H1 (cell line): ENCODE measurements at regions not wholly inside any gene's neighbourhood (a gene's known extent, or its start where the extent isn't known, plus 50 kb on each side); places are given as distances from the start of the nearest gene placed in this dataset.

ENCODE experiments used
- CTCF ChIA-PET: fragments of 300-600 bp; sonication (Branson Sonifier 250); formaldehyde crosslinking; loops from one replicate; lab custom pipeline; 2021; ENCODE audit not compliant: partially characterized antibody; lab: Charles Lee
- POLR2A ChIA-PET: fragments of 300-600 bp; sonication (Branson Sonifier 250); formaldehyde crosslinking; loops from one replicate; lab custom pipeline; 2021; ENCODE audit warnings: inconsistent platforms; ENCODE audit not compliant: partially characterized antibody; lab: Charles Lee
- DNase-seq, 2 experiments: peaks; one replicate each; pipeline versions ENCODE4 v3.0.0 to v3.0.0-alpha.2; 2010 to 2022; ENCODE audit warnings: low spot score in 2 of 2, low read depth in 1 of 2, mixed read lengths in 1 of 2
- FAIRE-seq: peaks from 2 replicates; lab custom pipeline; 2011; peaks lifted over from hg19 to GRCh38; lab: Jason Lieb, UNC
- H2AFZ ChIP-seq: 2 replicates; pipeline ENCODE4 v1.8.1; 2012; ENCODE audit warnings: low read length, inconsistent platforms
- H2AK5ac ChIP-seq: 2 replicates; pipeline ENCODE4 v1.6.1; 2013; ENCODE audit warnings: low read depth, low read length
- H2BK120ac ChIP-seq: replicated peaks from 2 replicates; pipeline ENCODE3; 2013; ENCODE audit warnings: low read depth, low read length, inconsistent platforms
- H2BK12ac ChIP-seq: 2 replicates; pipeline ENCODE4 v1.6.1; 2013; ENCODE audit warnings: low read depth, low read length
- H2BK15ac ChIP-seq: 2 replicates; pipeline ENCODE4 v1.6.1; 2013; ENCODE audit warnings: low read length
- H2BK20ac ChIP-seq: 2 replicates; pipeline ENCODE4 v1.6.1; 2013; ENCODE audit warnings: low read length
- H2BK5ac ChIP-seq: 2 replicates; pipeline ENCODE4 v1.6.1; 2013; ENCODE audit warnings: low read depth, low read length
- H3K14ac ChIP-seq: 2 replicates; pipeline ENCODE4 v1.6.1; 2013; ENCODE audit warnings: inconsistent platforms; ENCODE audit not compliant: insufficient read length
- H3K18ac ChIP-seq: 2 replicates; pipeline ENCODE4 v1.6.1; 2013; ENCODE audit warnings: low read length; ENCODE audit errors: extremely low read depth
- H3K23ac ChIP-seq: 2 replicates; pipeline ENCODE4 v1.6.1; 2013; ENCODE audit warnings: inconsistent platforms; ENCODE audit not compliant: insufficient read length
- H3K23me2 ChIP-seq: 2 replicates; pipeline ENCODE4 v1.6.1; 2013; ENCODE audit warnings: low read depth, low read length
- H3K27ac ChIP-seq: 2 replicates; pipeline ENCODE4 v1.6.1; 2011; ENCODE audit warnings: low read depth, low read length, inconsistent platforms
- H3K27me3 ChIP-seq, 4 experiments: replicated peaks in 1 of 4; 1 replicate in 1 of 4; 2 replicates in 3 of 4; pipeline versions ENCODE4 v1.6.1 to v1.8.1; 2011 to 2013; ENCODE audit warnings: low read length in 3 of 4, mild to moderate bottlenecking in 3 of 4, inconsistent platforms in 2 of 4, mixed read lengths in 2 of 4, moderate library complexity in 1 of 4; ENCODE audit not compliant: control insufficient read depth in 3 of 4, insufficient read depth in 3 of 4; ENCODE audit errors: extremely low read depth in 1 of 4
- H3K36me3 ChIP-seq, 4 experiments: 2 replicates each; pipeline versions ENCODE4 v1.6.1 to v1.8.1; 2011 to 2013; ENCODE audit warnings: mild to moderate bottlenecking in 4 of 4, low read length in 3 of 4, moderate library complexity in 2 of 4, control low read depth in 1 of 4, inconsistent platforms in 1 of 4; ENCODE audit not compliant: insufficient read depth in 4 of 4, control insufficient read depth in 2 of 4
- H3K4ac ChIP-seq: replicated peaks from 2 replicates; pipeline ENCODE3; 2013; ENCODE audit warnings: low read length, low read depth, mixed read lengths, inconsistent platforms; ENCODE audit not compliant: insufficient read length
- H3K4me1 ChIP-seq, 4 experiments: replicated peaks in 1 of 4; 1 replicate in 1 of 4; 2 replicates in 3 of 4; pipeline versions ENCODE4 v1.6.1 to v1.8.1; 2011 to 2013; ENCODE audit warnings: low read length in 3 of 4, inconsistent platforms in 2 of 4, mixed read lengths in 1 of 4; ENCODE audit not compliant: insufficient read depth in 4 of 4, control insufficient read depth in 3 of 4
- H3K4me2 ChIP-seq, 2 experiments: 2 replicates each; pipeline versions ENCODE4 v1.6.1 to v1.8.1; 2011 to 2013; ENCODE audit warnings: low read depth in 2 of 2, low read length in 2 of 2, control low read depth in 1 of 2, inconsistent platforms in 1 of 2, mild to moderate bottlenecking in 1 of 2; ENCODE audit not compliant: insufficient read depth in 1 of 2
- H3K4me3 ChIP-seq, 4 experiments: fragments of 200-600, 300-600 bp in 1 of 4; sonication (generic), shearing (Covaris generic), sonication (Bioruptor Twin) in 1 of 4; 2 replicates each; pipeline versions ENCODE4 v1.5.1 to v1.8.1; 2011 to 2016; ENCODE audit warnings: low read length in 4 of 4, low read depth in 3 of 4, control low read depth in 2 of 4, inconsistent platforms in 2 of 4, mild to moderate bottlenecking in 2 of 4, mixed read lengths in 1 of 4, moderate library complexity in 1 of 4; ENCODE audit not compliant: insufficient read depth in 2 of 4; ENCODE audit errors: extremely low read depth in 1 of 4
- H3K56ac ChIP-seq: replicated peaks from 2 replicates; pipeline ENCODE3; 2013; ENCODE audit warnings: low read depth, mild to moderate bottlenecking, mixed read lengths, low read length, inconsistent platforms; ENCODE audit not compliant: insufficient read length
- H3K79me1 ChIP-seq: 2 replicates; pipeline ENCODE4 v1.6.1; 2013; ENCODE audit warnings: low read depth, low read length, control low read depth
- H3K79me2 ChIP-seq, 2 experiments: 2 replicates each; pipeline versions ENCODE4 v1.6.1 to v1.8.1; 2012 to 2013; ENCODE audit warnings: low read length in 2 of 2, mild to moderate bottlenecking in 2 of 2, inconsistent platforms in 1 of 2; ENCODE audit not compliant: insufficient read depth in 2 of 2, control insufficient read depth in 1 of 2
- H3K9ac ChIP-seq, 4 experiments: replicated peaks in 1 of 4; 1 replicate in 1 of 4; 2 replicates in 3 of 4; pipeline versions ENCODE4 v1.6.1 to v1.8.1; 2011 to 2013; ENCODE audit warnings: low read depth in 3 of 4, low read length in 3 of 4, control low read depth in 2 of 4, mild to moderate bottlenecking in 2 of 4, moderate library complexity in 2 of 4, inconsistent platforms in 1 of 4; ENCODE audit errors: extremely low read depth in 1 of 4
- H3K9me3 ChIP-seq, 2 experiments: 2 replicates each; pipeline versions ENCODE4 v1.6.1 to v1.8.1; 2012 to 2013; ENCODE audit warnings: mild to moderate bottlenecking in 2 of 2, moderate library complexity in 2 of 2, control low read depth in 1 of 2, inconsistent platforms in 1 of 2, low read depth in 1 of 2, low read length in 1 of 2, mixed read lengths in 1 of 2; ENCODE audit not compliant: insufficient read depth in 2 of 2
- H4K20me1 ChIP-seq, 2 experiments: replicated peaks in 1 of 2; 2 replicates each; pipeline versions ENCODE3 to v1.8.1; 2011 to 2013; ENCODE audit warnings: inconsistent platforms in 2 of 2, low read length in 2 of 2, mild to moderate bottlenecking in 1 of 2; ENCODE audit not compliant: insufficient read depth in 2 of 2, control insufficient read depth in 1 of 2
- H4K5ac ChIP-seq: 2 replicates; pipeline ENCODE4 v1.6.1; 2013; ENCODE audit warnings: low read length, low read depth, mixed read lengths, inconsistent platforms; ENCODE audit not compliant: insufficient read length
- H4K8ac ChIP-seq: 2 replicates; pipeline ENCODE4 v1.8.0; 2013; ENCODE audit warnings: mild to moderate bottlenecking, moderate library complexity, low read length, inconsistent platforms; ENCODE audit not compliant: insufficient read depth; ENCODE audit errors: extremely low read depth
- H4K91ac ChIP-seq: replicated peaks from 2 replicates; pipeline ENCODE3; 2013; ENCODE audit warnings: low read length, mixed read lengths, inconsistent platforms; ENCODE audit not compliant: insufficient read length
- BACH1 ChIP-seq: IDR thresholded peaks from 2 replicates; pipeline ENCODE4 v1.6.1; 2012; ENCODE audit warnings: low read length, improper control_type of control experiment
- CEBPB ChIP-seq: IDR thresholded peaks from 2 replicates; pipeline ENCODE4 v1.6.1; 2012; ENCODE audit warnings: low read depth, low read length
- EGR1 ChIP-seq: IDR thresholded peaks from 2 replicates; pipeline ENCODE4 v1.6.1; 2011; ENCODE audit warnings: low read depth, low read length, borderline replicate concordance
- HDAC6 ChIP-seq: IDR thresholded peaks from one replicate; pipeline ENCODE4 v1.7.1; 2012; ENCODE audit warnings: low read depth, mild to moderate bottlenecking, inconsistent platforms, low read length, moderate library complexity
- JUN ChIP-seq: IDR thresholded peaks from 2 replicates; pipeline ENCODE4 v1.6.1; 2011; ENCODE audit warnings: low read depth, mild to moderate bottlenecking, improper control_type of control experiment, low read length
- SAP30 ChIP-seq: fragments of 300-600 bp; sonication (generic); IDR thresholded peaks from 2 replicates; pipeline ENCODE4 v1.7.1; 2012; ENCODE audit warnings: low read length, moderate library complexity, mild to moderate bottlenecking, inconsistent platforms; ENCODE audit not compliant: insufficient read depth, insufficient replicate concordance
- SIRT6 ChIP-seq: IDR thresholded peaks from one replicate; pipeline ENCODE4 v1.7.1; 2012; ENCODE audit warnings: low read length, inconsistent platforms
- SP2 ChIP-seq: IDR thresholded peaks from 2 replicates; pipeline ENCODE4 v1.6.1; 2012; ENCODE audit warnings: mild to moderate bottlenecking, low read length, inconsistent platforms
- WGBS, 2 experiments: shearing (Covaris generic) in 1 of 2; methylation state at CpG; one replicate each; pipeline versions ENCODE4 v1.1.6 to v1.1.7; 2013 to 2015; ENCODE audit warnings: low lambda C conversion rate in 2 of 2, mixed read lengths in 2 of 2, inconsistent platforms in 1 of 2, low coverage in 1 of 2, missing lambda C conversion rate in 1 of 2; ENCODE audit not compliant: insufficient replicate concordance in 2 of 2, insufficient coverage in 1 of 2, insufficient read length in 1 of 2; ENCODE audit errors: extremely low coverage in 1 of 2, missing lambda C conversion rate in 1 of 2; 5-methylcytosine and 5-hydroxymethylcytosine counted together
- TF ChIP-seq, protein P1 (sequence below), 3 experiments: IDR thresholded peaks; 1 replicate in 2 of 3; 2 replicates in 1 of 3; pipeline versions ENCODE4 v1.5.1 to v1.6.1; 2011; ENCODE audit warnings: low read length in 3 of 3, mild to moderate bottlenecking in 3 of 3, inconsistent platforms in 2 of 3, low read depth in 1 of 3, moderate library complexity in 1 of 3; ENCODE audit not compliant: insufficient read depth in 1 of 3; ENCODE audit errors: control extremely low read depth in 1 of 3
- TF ChIP-seq, protein P2 (sequence below): IDR thresholded peaks from 2 replicates; pipeline ENCODE4 v1.6.1; 2012; ENCODE audit warnings: inconsistent platforms

DNA sequence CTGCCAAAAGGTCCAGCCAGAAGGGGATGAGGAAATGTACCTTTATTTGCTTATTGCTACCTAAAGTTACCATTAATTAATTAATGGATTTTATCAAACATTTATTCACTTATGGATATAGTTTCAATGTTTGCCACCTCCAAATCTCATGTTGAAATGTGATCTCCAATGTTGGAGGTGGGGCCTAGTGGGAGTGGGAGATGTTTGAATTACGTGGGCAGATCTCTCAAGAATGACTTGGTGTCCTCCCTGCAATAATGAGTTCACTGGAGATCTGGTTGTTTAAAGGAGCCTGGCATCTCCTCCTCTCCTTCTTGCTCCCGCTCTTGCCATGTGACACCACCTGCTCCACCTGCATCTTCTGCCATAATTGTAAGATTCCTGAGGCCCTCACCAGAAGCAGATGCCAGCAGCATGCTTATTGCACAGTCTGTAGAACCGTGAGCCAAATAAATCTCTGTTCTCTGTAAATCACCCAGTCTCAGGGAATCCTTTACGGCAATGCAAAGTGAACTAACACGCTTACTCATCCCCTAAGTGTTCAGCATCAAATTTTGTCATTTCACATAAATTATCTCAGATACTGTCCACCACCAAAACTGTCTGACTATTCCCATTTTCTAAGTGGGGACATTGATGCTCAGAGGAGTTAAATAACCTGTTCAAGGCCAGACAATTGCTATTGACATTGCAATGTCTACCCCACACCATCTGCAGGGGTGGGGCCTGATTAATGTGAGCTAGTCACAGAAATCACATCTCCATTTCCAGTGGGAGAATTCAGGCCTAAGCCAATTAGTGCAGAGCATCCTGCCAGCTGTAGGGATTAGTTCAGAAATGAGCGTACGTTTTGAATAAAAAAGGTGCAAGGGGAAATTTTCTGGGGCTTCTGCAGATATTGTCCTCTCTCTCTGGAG, 51.6 kb upstream of the SYN3 start:
- no peak overlapping the region for H3K27ac ChIP-seq
- H3K79me2 ChIP-seq: no peaks in the 10 kb centered on the region
- ChIA-PET CTCF (interaction anchor here (0.9 to 2.5 kb wide), 3 partner anchors 91 to 312 kb away, joined by 3 to 11 read pairs (median 3); no protein-coding TSS in a partner anchor), POLR2A (no interaction called here)
- H3K18ac ChIP-seq: no peak overlapping the region
- no peak overlapping the region for H4K91ac ChIP-seq
- H2BK120ac ChIP-seq: no peak overlapping the region
- H3K23ac ChIP-seq: no peak overlapping the region
- no peaks in the 10 kb centered on the region for H3K79me1 ChIP-seq
- H3K14ac ChIP-seq: no peak overlapping the region
- H2BK20ac ChIP-seq: no peak overlapping the region
- DNase-seq: no peak
- FAIRE-seq: no peak
- H3K9me3 ChIP-seq: no peaks in the 10 kb centered on the region
- no peak overlapping the region for H2BK5ac ChIP-seq
- no peaks in the 10 kb centered on the region for H3K27me3 ChIP-seq
- H3K23me2 ChIP-seq: no peaks in the 10 kb centered on the region
- no peak overlapping the region for H3K4me3 ChIP-seq
- no peak overlapping the region for H3K56ac ChIP-seq
- H4K8ac ChIP-seq: no peak overlapping the region
- H3K4me2 ChIP-seq: no peak overlapping the region
- H2BK15ac ChIP-seq: no peak overlapping the region
- H3K9ac ChIP-seq: no peak overlapping the region
- no peak overlapping the region for H2AFZ ChIP-seq
- WGBS, 2 experiments: 92% methylated on average over 7 of the region's 7 CpGs; no CpG with 5 or more reads in 1 of the 2 experiments
- no peak overlapping the region for H3K4ac ChIP-seq
- H2AK5ac ChIP-seq: no peak overlapping the region
- H3K36me3 ChIP-seq: no peaks in the 10 kb centered on the region
- no peaks in the 10 kb centered on the region for H4K20me1 ChIP-seq
- no peak overlapping the region for H4K5ac ChIP-seq
- H3K4me1 ChIP-seq: no peaks in the 10 kb centered on the region
- no peak overlapping the region for H2BK12ac ChIP-seq
- TF ChIP-seq SP2 (no peak), SIRT6 (no peak), JUN (no peak), EGR1 (no peak), SAP30 (no peak), CEBPB (no peak), BACH1 (no peak), HDAC6 (no peak)
- TF ChIP-seq, protein P1, sequence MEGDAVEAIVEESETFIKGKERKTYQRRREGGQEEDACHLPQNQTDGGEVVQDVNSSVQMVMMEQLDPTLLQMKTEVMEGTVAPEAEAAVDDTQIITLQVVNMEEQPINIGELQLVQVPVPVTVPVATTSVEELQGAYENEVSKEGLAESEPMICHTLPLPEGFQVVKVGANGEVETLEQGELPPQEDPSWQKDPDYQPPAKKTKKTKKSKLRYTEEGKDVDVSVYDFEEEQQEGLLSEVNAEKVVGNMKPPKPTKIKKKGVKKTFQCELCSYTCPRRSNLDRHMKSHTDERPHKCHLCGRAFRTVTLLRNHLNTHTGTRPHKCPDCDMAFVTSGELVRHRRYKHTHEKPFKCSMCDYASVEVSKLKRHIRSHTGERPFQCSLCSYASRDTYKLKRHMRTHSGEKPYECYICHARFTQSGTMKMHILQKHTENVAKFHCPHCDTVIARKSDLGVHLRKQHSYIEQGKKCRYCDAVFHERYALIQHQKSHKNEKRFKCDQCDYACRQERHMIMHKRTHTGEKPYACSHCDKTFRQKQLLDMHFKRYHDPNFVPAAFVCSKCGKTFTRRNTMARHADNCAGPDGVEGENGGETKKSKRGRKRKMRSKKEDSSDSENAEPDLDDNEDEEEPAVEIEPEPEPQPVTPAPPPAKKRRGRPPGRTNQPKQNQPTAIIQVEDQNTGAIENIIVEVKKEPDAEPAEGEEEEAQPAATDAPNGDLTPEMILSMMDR (IDR thresholded peaks at IDR 0.05; ENCODE audit: control extremely low read depth in 1 of 3, insufficient read depth in 1 of 3, low read depth in 1 of 3, low read length in 3 of 3): no peak
- TF ChIP-seq, protein P2, sequence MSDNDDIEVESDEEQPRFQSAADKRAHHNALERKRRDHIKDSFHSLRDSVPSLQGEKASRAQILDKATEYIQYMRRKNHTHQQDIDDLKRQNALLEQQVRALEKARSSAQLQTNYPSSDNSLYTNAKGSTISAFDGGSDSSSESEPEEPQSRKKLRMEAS: no peak
